ENCODE measurements at regions not wholly inside any gene's neighbourhood (a gene's known extent, or its start where the extent isn't known, plus 50 kb on each side); places are given as distances from the start of the nearest gene placed in this dataset.

DNA sequence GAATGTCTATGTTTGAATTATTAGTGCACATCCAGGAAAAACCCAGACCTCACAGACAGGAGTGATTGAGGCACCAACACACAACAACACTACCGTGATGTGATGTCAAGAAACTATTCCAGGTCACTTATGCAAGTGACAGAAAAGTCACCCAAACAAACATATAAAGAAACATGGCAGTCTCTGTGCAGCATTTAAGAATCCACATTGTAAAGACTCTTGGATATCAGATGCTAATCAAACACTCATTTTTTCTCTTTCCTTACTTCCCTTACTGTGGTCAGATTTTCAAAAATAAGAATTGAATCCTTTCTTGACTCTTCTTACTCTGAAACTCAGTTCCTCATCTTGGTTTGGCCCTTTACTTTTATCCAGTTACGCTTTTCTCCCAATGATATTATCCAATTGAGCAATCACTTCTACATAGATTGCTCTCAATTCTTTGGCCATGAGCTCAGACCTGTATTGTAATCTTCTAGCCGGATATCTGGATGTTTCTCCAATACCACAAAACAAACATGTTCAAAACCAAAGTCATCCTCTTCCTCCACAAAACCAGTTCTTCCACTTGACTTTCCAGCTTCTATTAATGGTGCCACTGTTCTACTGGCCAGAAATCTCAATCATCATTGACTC lies 115.4 kb downstream of the DUSP6 start:
- intact Hi-C loops (cut with DNase I) = no loop called here
- FAIRE-seq = no peak

DNA sequence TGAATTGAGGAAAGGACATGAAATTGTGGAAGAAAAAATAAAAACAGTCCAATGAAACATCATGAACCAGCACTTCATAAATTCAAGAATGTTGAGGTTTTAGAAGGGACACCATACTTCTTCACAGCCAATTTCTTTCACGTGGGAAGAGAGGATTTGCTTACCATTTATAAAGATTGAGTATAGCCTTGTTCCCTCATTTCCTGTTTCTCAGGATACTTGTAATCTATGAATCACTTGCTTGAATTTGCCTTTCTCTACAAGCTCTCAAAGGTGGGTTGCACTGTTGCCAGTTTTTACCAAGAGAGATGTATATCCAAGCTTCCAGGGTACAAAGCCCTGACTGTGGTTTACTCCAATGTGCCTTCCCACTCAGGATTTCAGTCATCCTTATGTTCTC lies 116.1 kb downstream of the DUSP6 start:
- Histone ChIP-seq H3K27ac (ENCODE audit: low read depth in 2 of 2, low read length in 2 of 2) (no peak overlapping the region), H3K4me1 (ENCODE audit: control insufficient read depth in 2 of 3, insufficient read depth in 2 of 3, low read depth in 1 of 3, low read length in 3 of 3) (peaks cover 0 to 2% (median 0%) of the 10 kb centered on the region in 3 donors), H3K4me3 (ENCODE audit: low read length in 3 of 3) (no peak overlapping the region), H3K9me3 (ENCODE audit: control insufficient read depth in 2 of 3, insufficient read depth in 1 of 3, low read length in 3 of 3) (no peaks in the 10 kb centered on the region), H3K27me3 (ENCODE audit: control insufficient read depth, insufficient read depth, low read length) (no peaks in the 10 kb centered on the region), H3K36me3 (ENCODE audit: control insufficient read depth in 2 of 3, insufficient read depth in 3 of 3, low read length in 3 of 3) (no peaks in the 10 kb centered on the region), H3K9ac (ENCODE audit: low read length in 3 of 3) (no peak overlapping the region)
- no peak for FAIRE-seq
- intact Hi-C loops (cut with DNase I) = no loop called here
- no peak for DNase-seq
- TF ChIP-seq, protein P1, sequence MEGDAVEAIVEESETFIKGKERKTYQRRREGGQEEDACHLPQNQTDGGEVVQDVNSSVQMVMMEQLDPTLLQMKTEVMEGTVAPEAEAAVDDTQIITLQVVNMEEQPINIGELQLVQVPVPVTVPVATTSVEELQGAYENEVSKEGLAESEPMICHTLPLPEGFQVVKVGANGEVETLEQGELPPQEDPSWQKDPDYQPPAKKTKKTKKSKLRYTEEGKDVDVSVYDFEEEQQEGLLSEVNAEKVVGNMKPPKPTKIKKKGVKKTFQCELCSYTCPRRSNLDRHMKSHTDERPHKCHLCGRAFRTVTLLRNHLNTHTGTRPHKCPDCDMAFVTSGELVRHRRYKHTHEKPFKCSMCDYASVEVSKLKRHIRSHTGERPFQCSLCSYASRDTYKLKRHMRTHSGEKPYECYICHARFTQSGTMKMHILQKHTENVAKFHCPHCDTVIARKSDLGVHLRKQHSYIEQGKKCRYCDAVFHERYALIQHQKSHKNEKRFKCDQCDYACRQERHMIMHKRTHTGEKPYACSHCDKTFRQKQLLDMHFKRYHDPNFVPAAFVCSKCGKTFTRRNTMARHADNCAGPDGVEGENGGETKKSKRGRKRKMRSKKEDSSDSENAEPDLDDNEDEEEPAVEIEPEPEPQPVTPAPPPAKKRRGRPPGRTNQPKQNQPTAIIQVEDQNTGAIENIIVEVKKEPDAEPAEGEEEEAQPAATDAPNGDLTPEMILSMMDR (IDR thresholded peaks at IDR 0.05; ENCODE audit: borderline replicate concordance, extremely low read depth, insufficient read depth) = no peak

More for the DNA sequence above, 115.4 kb downstream of the DUSP6 start:
- Histone ChIP-seq H3K4me1 (ENCODE audit: control insufficient read depth in 2 of 3, insufficient read depth in 2 of 3, low read depth in 1 of 3, low read length in 3 of 3) (peaks cover 0 to 2% (median 0%) of the 10 kb centered on the region in 3 donors), H3K27me3 (ENCODE audit: control insufficient read depth, insufficient read depth, low read length) (no peaks in the 10 kb centered on the region), H3K4me3 (ENCODE audit: low read length in 3 of 3) (no peak overlapping the region), H3K27ac (ENCODE audit: low read depth in 2 of 2, low read length in 2 of 2) (no peak overlapping the region), H3K36me3 (ENCODE audit: control insufficient read depth in 2 of 3, insufficient read depth in 3 of 3, low read length in 3 of 3) (no peaks in the 10 kb centered on the region), H3K9ac (ENCODE audit: low read length in 3 of 3) (no peak overlapping the region), H3K9me3 (ENCODE audit: control insufficient read depth in 2 of 3, insufficient read depth in 1 of 3, low read length in 3 of 3) (no peaks in the 10 kb centered on the region)
- TF ChIP-seq, protein P1 (IDR thresholded peaks at IDR 0.05; ENCODE audit: borderline replicate concordance, extremely low read depth, insufficient read depth) = no peak
- DNase-seq = no peak

- DNase-seq (no peak), FAIRE-seq (no peak)
- no peaks in the 10 kb centered on the region for H3K36me3 ChIP-seq (ENCODE audit: control insufficient read depth in 2 of 3, insufficient read depth in 3 of 3, low read length in 3 of 3)
- TF ChIP-seq, protein P1 (IDR thresholded peaks at IDR 0.05; ENCODE audit: borderline replicate concordance, extremely low read depth, insufficient read depth) = no peak
- intact Hi-C loops (cut with DNase I) = no loop called here
- no peak overlapping the region for H3K4me3 ChIP-seq (ENCODE audit: low read length in 3 of 3)
- no peaks in the 10 kb centered on the region for H3K9me3 ChIP-seq (ENCODE audit: control insufficient read depth in 2 of 3, insufficient read depth in 1 of 3, low read length in 3 of 3)
- H3K27ac ChIP-seq (ENCODE audit: low read depth in 2 of 2, low read length in 2 of 2) = peak overlapping the region in 1 of 2 donors; percentile 8
- H3K4me1 ChIP-seq (ENCODE audit: control insufficient read depth in 2 of 3, insufficient read depth in 2 of 3, low read depth in 1 of 3, low read length in 3 of 3) = peaks cover 0 to 2% (median 0%) of the 10 kb centered on the region in 3 donors
- H3K9ac ChIP-seq (ENCODE audit: low read length in 3 of 3) = no peak overlapping the region
- no peaks in the 10 kb centered on the region for H3K27me3 ChIP-seq (ENCODE audit: control insufficient read depth, insufficient read depth, low read length)
Observed at GRCh38 chr12:89235189-89235993, 116.9 kb downstream of the DUSP6 start.

All from kidney (tissue), 13 donors.